CD14-positive monocyte (primary cell): ENCODE measurements at regions not wholly inside any gene's neighbourhood (a gene's known extent, or its start where the extent isn't known, plus 50 kb on each side); places are given as distances from the start of the nearest gene placed in this dataset.

Source experiments
- DNase-seq, 3 donors: peaks; one replicate each; pipeline ENCODE4 v3.0.0-alpha.2; 2011 to 2022
- H2AFZ ChIP-seq: 2 replicates; pipeline ENCODE4 v1.6.0; 2012; ENCODE audit warnings: mild to moderate bottlenecking, low read depth, low read length, inconsistent platforms; ENCODE audit not compliant: insufficient read depth, poor library complexity, severe bottlenecking
- H3K27ac ChIP-seq, 2 donors: 1 replicate in 1 of 2; 2 replicates in 1 of 2; pipeline ENCODE4 v1.5.1; 2012 to 2013; ENCODE audit warnings: low read length in 2 of 2, control low read depth in 1 of 2, inconsistent platforms in 1 of 2, low read depth in 1 of 2, mild to moderate bottlenecking in 1 of 2
- H3K27me3 ChIP-seq, 2 donors: one replicate each; pipeline versions ENCODE4 v1.6.0 to v1.6.1; 2011 to 2013; ENCODE audit warnings: low read length in 2 of 2; ENCODE audit not compliant: control insufficient read depth in 2 of 2, insufficient read depth in 2 of 2
- H3K36me3 ChIP-seq, 2 donors: replicated peaks in 1 of 2; 1 replicate in 1 of 2; 2 replicates in 1 of 2; pipeline versions ENCODE4 v1.5.1 to v1.6.1; 2012 to 2013; ENCODE audit warnings: low read length in 2 of 2, control low read depth in 1 of 2, inconsistent platforms in 1 of 2, mild to moderate bottlenecking in 1 of 2; ENCODE audit not compliant: insufficient read depth in 2 of 2, control insufficient read depth in 1 of 2
- H3K4me1 ChIP-seq, 2 donors: 1 replicate in 1 of 2; 2 replicates in 1 of 2; pipeline versions ENCODE4 v1.5.1 to v1.6.1; 2012 to 2013; ENCODE audit warnings: low read length in 2 of 2, control low read depth in 1 of 2, inconsistent platforms in 1 of 2, mild to moderate bottlenecking in 1 of 2, moderate library complexity in 1 of 2; ENCODE audit not compliant: insufficient read depth in 2 of 2, control insufficient read depth in 1 of 2
- H3K4me2 ChIP-seq: replicated peaks from 2 replicates; pipeline ENCODE3; 2012; ENCODE audit warnings: low read length, moderate library complexity, mild to moderate bottlenecking; ENCODE audit not compliant: poor library complexity, severe bottlenecking; ENCODE audit errors: extremely low read depth
- H3K4me3 ChIP-seq, 3 experiments: fragments of 200-600 bp in 1 of 3; sonication (generic) in 1 of 3; replicated peaks in 1 of 3; 1 replicate in 2 of 3; 2 replicates in 1 of 3; pipeline ENCODE4 v1.5.1; 2011 to 2013; ENCODE audit warnings: low read length in 3 of 3, mild to moderate bottlenecking in 3 of 3, control low read depth in 2 of 3, low read depth in 2 of 3, inconsistent platforms in 1 of 3, moderate library complexity in 1 of 3
- H3K79me2 ChIP-seq: 2 replicates; pipeline ENCODE4 v1.6.0; 2012; ENCODE audit warnings: mild to moderate bottlenecking, control low read depth, inconsistent platforms, low read length, moderate library complexity; ENCODE audit not compliant: insufficient read depth
- H3K9ac ChIP-seq: 2 replicates; pipeline ENCODE4 v1.6.0; 2017; ENCODE audit warnings: low read length, mild to moderate bottlenecking; ENCODE audit not compliant: insufficient read depth, poor library complexity, severe bottlenecking
- H3K9me3 ChIP-seq, 2 donors: replicated peaks in 1 of 2; 1 replicate in 1 of 2; 2 replicates in 1 of 2; pipeline versions ENCODE4 v1.5.1 to v1.6.1; 2012 to 2013; ENCODE audit warnings: low read length in 2 of 2, control low read depth in 1 of 2; ENCODE audit not compliant: control insufficient read depth in 1 of 2, insufficient read depth in 1 of 2
- H4K20me1 ChIP-seq: 2 replicates; pipeline ENCODE4 v1.6.0; 2012; ENCODE audit warnings: mild to moderate bottlenecking, low read length, control low read depth, moderate library complexity; ENCODE audit not compliant: insufficient read depth
- H3K27ac Mint-ChIP-seq, 7 donors: one replicate each; pipeline ENCODE4 v1.8.0; 2020; ENCODE audit warnings: mild to moderate bottlenecking in 7 of 7, mixed read lengths in 7 of 7, moderate library complexity in 6 of 7, inconsistent platforms in 2 of 7
- H3K27me3 Mint-ChIP-seq, 3 donors: one replicate each; pipeline ENCODE4 v1.8.0; 2021 to 2022; ENCODE audit warnings: low read depth in 3 of 3, mild to moderate bottlenecking in 3 of 3, mixed read lengths in 3 of 3, moderate library complexity in 3 of 3, inconsistent platforms in 1 of 3
- H3K36me3 Mint-ChIP-seq, 2 donors: one replicate each; pipeline ENCODE4 v1.8.0; 2020; ENCODE audit warnings: mixed read lengths in 2 of 2, inconsistent platforms in 1 of 2, mild to moderate bottlenecking in 1 of 2
- H3K4me1 Mint-ChIP-seq: one replicate; pipeline ENCODE4 v1.8.0; 2020; ENCODE audit warnings: mild to moderate bottlenecking, mixed read lengths
- H3K4me3 Mint-ChIP-seq, 2 donors: one replicate each; pipeline ENCODE4 v1.8.0; 2020; ENCODE audit warnings: mild to moderate bottlenecking in 2 of 2, mixed read lengths in 2 of 2, moderate library complexity in 1 of 2
- H3K9me3 Mint-ChIP-seq, 7 donors: one replicate each; pipeline ENCODE4 v1.8.0; 2020 to 2022; ENCODE audit warnings: mixed read lengths in 7 of 7, mild to moderate bottlenecking in 6 of 7, moderate library complexity in 6 of 7, inconsistent platforms in 2 of 7
- CTCF ChIP-seq: fragments of 200-600 bp; IDR thresholded peaks from one replicate; pipeline ENCODE4 v1.8.0; 2022; ENCODE audit warnings: antibody characterized with exemption, mild to moderate bottlenecking
- WGBS: methylation state at CpG from one replicate; pipeline ENCODE4 v1.1.5; 2013; ENCODE audit warnings: missing lambda C conversion rate; ENCODE audit not compliant: insufficient coverage; 5-methylcytosine and 5-hydroxymethylcytosine counted together
- intact Hi-C, 2 donors: fragments of 100-400 bp; cut with micrococcal nuclease; formaldehyde crosslinking; loops; one replicate each; pipeline versions ENCODE4 v1.15.0 to v1.15.1; 2023

GRCh38 chr21:41647806-41648561, 118.9 kb downstream of the RIPK4 start:
- intact Hi-C loops: no loop called here
- peaks cover 0 to 2% (median 0%) of the 10 kb centered on the region in 7 donors for H3K9me3 Mint-ChIP-seq
- no peak overlapping the region for H3K9ac ChIP-seq
- H3K9me3 ChIP-seq: no peaks in the 10 kb centered on the region
- DNase-seq: no peak
- H3K4me3 Mint-ChIP-seq: no peak overlapping the region
- no peaks in the 10 kb centered on the region for H4K20me1 ChIP-seq
- no peak overlapping the region for H3K4me3 ChIP-seq
- H2AFZ ChIP-seq: no peak overlapping the region
- H3K36me3 Mint-ChIP-seq: no peaks in the 10 kb centered on the region
- peaks cover 13 to 22% (median 16%) of the 10 kb centered on the region in 3 donors for H3K27me3 Mint-ChIP-seq
- no peaks in the 10 kb centered on the region for H3K79me2 ChIP-seq
- H3K4me2 ChIP-seq: no peak overlapping the region
- H3K4me1 ChIP-seq: peaks cover 16% of the 10 kb centered on the region in 2 donors
- peaks cover 17% of the 10 kb centered on the region for H3K4me1 Mint-ChIP-seq
- H3K27me3 ChIP-seq: peaks cover 2% of the 10 kb centered on the region in 2 donors
- no peak overlapping the region for H3K27ac Mint-ChIP-seq
- TF ChIP-seq CTCF: no peak
- 97% methylated on average over 7 of the region's 9 CpGs for WGBS
- no peak overlapping the region for H3K27ac ChIP-seq
- no peaks in the 10 kb centered on the region for H3K36me3 ChIP-seq

DNA sequence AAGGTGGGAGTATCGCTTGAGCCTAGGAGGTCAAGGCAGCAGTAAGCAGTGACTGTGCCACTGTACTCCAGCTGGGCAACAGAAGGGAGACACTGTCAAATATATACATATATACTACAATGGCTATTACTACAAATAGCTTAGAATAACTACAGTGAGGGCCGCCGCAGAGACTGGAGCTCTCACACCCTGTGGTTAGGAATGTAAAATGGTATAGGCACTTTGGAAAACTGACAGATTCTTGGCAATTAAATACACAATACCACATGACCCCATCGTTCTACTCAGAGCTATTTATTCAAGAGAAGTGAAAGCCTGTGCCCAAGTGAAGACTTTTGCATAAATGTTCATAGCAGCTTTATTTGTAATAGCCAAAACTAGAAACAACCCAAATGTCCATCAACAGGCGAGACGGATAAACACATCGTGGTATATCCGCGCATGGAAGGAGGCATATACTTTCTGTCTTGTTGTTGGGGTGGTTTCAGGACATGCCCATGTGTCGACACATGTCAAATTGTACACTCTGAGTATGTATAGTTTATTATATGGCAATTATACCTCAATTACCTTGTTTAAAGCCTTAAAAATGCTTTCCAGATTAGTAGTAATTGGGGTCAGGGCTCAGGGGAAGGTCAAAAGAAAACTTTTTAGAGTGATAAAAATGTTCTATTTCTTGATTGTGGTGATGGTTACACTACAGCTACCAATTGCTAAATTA, 123.4 kb downstream of the RIPK4 start:
- H3K9me3 Mint-ChIP-seq: peaks cover 0 to 6% (median 2%) of the 10 kb centered on the region in 7 donors
- peaks cover 22 to 38% (median 31%) of the 10 kb centered on the region in 3 donors for H3K27me3 Mint-ChIP-seq
- no CpG with 5 or more reads among the region's 10 CpGs for WGBS

More for the DNA sequence above, 123.4 kb downstream of the RIPK4 start:
- Histone ChIP-seq H3K4me2 (no peak overlapping the region), H3K4me3 (no peak overlapping the region), H4K20me1 (no peaks in the 10 kb centered on the region), H3K9ac (no peak overlapping the region), H2AFZ (no peak overlapping the region), H3K27me3 (peaks cover 9 to 17% of the 10 kb centered on the region in 2 donors), H3K9me3 (peaks cover 0 to 1% of the 10 kb centered on the region in 2 donors), H3K36me3 (no peaks in the 10 kb centered on the region), H3K27ac (no peak overlapping the region), H3K79me2 (no peaks in the 10 kb centered on the region), H3K4me1 (no peaks in the 10 kb centered on the region)
- no peaks in the 10 kb centered on the region for H3K36me3 Mint-ChIP-seq
- DNase-seq: no peak
- no peak overlapping the region for H3K4me3 Mint-ChIP-seq
- peaks cover 8% of the 10 kb centered on the region for H3K4me1 Mint-ChIP-seq
- no peak overlapping the region for H3K27ac Mint-ChIP-seq
- TF ChIP-seq CTCF: no peak
- intact Hi-C loops: no loop called here
